Stimulated activated CD8-positive, alpha-beta memory T cell treated with anti-CD3 and anti-CD28 coated beads, Interleukin-7, amount 100 ng/mL, for 1 hour (primary cell): ENCODE measurements at regions not wholly inside any gene's neighbourhood (a gene's known extent, or its start where the extent isn't known, plus 50 kb on each side); places are given as distances from the start of the nearest gene placed in this dataset.

Experiments
- DNase-seq, 2 donors: peaks; one replicate each; pipeline ENCODE4 v3.0.0-alpha.2; 2020; ENCODE audit warnings: low read depth in 2 of 2

GRCh38 chr9:17969232-17969631, 390.4 kb downstream of the SH3GL2 start:
- no peak for DNase-seq

- no peak for DNase-seq
Observed at GRCh38 chr9:17970277-17970676, 391.4 kb downstream of the SH3GL2 start.

GRCh38 chr9:17978773-17979172, 399.9 kb downstream of the SH3GL2 start:
- DNase-seq = no peak

GRCh38 chr9:17986595-17986994, 407.7 kb downstream of the SH3GL2 start:
- no peak for DNase-seq

GRCh38 chr9:17987189-17987588, 408.3 kb downstream of the SH3GL2 start:
- DNase-seq = no peak

- DNase-seq = no peak
Observed at GRCh38 chr9:17988489-17988888, 409.6 kb downstream of the SH3GL2 start.

GRCh38 chr9:17990602-17991001, 411.7 kb downstream of the SH3GL2 start:
- no peak for DNase-seq

- DNase-seq = no peak
Observed at GRCh38 chr9:17993024-17993423, 414.2 kb downstream of the SH3GL2 start.

GRCh38 chr9:17994695-17995425, 416.0 kb downstream of the SH3GL2 start:
- DNase-seq = no peak

- DNase-seq = no peak
Observed at GRCh38 chr9:17996728-17997127, 417.9 kb downstream of the SH3GL2 start.

GRCh38 chr9:18002718-18003438, 424.0 kb downstream of the SH3GL2 start:
- no peak for DNase-seq

GRCh38 chr9:18006591-18006990, 427.7 kb downstream of the SH3GL2 start:
- no peak for DNase-seq

- no peak for DNase-seq
Observed at GRCh38 chr9:18007621-18008020, 428.8 kb downstream of the SH3GL2 start.

GRCh38 chr9:18009902-18010301, 431.0 kb downstream of the SH3GL2 start:
- no peak for DNase-seq

- DNase-seq = no peak
Observed at GRCh38 chr9:18010492-18010891, 431.6 kb downstream of the SH3GL2 start.

GRCh38 chr9:18012170-18012569, 433.3 kb downstream of the SH3GL2 start:
- no peak for DNase-seq

- no peak for DNase-seq
Observed at GRCh38 chr9:18014556-18014955, 435.7 kb downstream of the SH3GL2 start.

GRCh38 chr9:18015116-18015515, 436.2 kb downstream of the SH3GL2 start:
- DNase-seq = no peak

- no peak for DNase-seq
Observed at GRCh38 chr9:18017136-18017535, 438.3 kb downstream of the SH3GL2 start.

GRCh38 chr9:18018221-18018620, 439.4 kb downstream of the SH3GL2 start:
- no peak for DNase-seq

- DNase-seq = no peak
Observed at GRCh38 chr9:18018661-18019060, 439.8 kb downstream of the SH3GL2 start.

- no peak for DNase-seq
Observed at GRCh38 chr9:18020121-18020745, 441.4 kb downstream of the SH3GL2 start.

- DNase-seq = no peak
Observed at GRCh38 chr9:18022642-18023041, 443.8 kb downstream of the SH3GL2 start.
